Neural cell (in vitro differentiated cells): ENCODE measurements at regions not wholly inside any gene's neighbourhood (a gene's known extent, or its start where the extent isn't known, plus 50 kb on each side); places are given as distances from the start of the nearest gene placed in this dataset.

Source experiments
- H2AFZ ChIP-seq: fragments of 200-600, 300-800 bp; sonication (generic), shearing (Covaris generic); 2 replicates; pipeline ENCODE4 v1.6.0; 2014; ENCODE audit warnings: low read depth, mild to moderate bottlenecking, antibody characterized with exemption, low read length, moderate library complexity
- H3F3A ChIP-seq: fragments of 200-600 bp; shearing (Covaris generic); 2 replicates; pipeline ENCODE4 v1.6.1; 2016; ENCODE audit warnings: mild to moderate bottlenecking, moderate library complexity, mixed read lengths, antibody characterized with exemption, low read length; ENCODE audit not compliant: insufficient read depth, poor library complexity, severe bottlenecking
- H3K27ac ChIP-seq: fragments of 200-600, 300-800 bp; sonication (generic), shearing (Covaris generic); 2 replicates; pipeline ENCODE4 v1.5.1; 2014; ENCODE audit warnings: mild to moderate bottlenecking, low read length, moderate library complexity
- H3K27me3 ChIP-seq: fragments of 300-800, 200-600 bp; sonication (generic), shearing (Covaris generic); 2 replicates; pipeline ENCODE4 v1.6.0; 2014; ENCODE audit warnings: mild to moderate bottlenecking, low read depth, low read length, moderate library complexity; ENCODE audit not compliant: insufficient read depth
- H3K36me3 ChIP-seq: fragments of 300-800, 200-600 bp; sonication (generic), shearing (Covaris generic); 2 replicates; pipeline ENCODE4 v1.5.1; 2014; ENCODE audit warnings: mild to moderate bottlenecking, antibody characterized with exemption, low read length, moderate library complexity; ENCODE audit not compliant: insufficient read depth
- H3K4me2 ChIP-seq: fragments of 300-800, 200-600 bp; sonication (generic), shearing (Covaris generic); 2 replicates; pipeline ENCODE4 v1.6.0; 2014; ENCODE audit warnings: mild to moderate bottlenecking, low read length
- H3K4me3 ChIP-seq: fragments of 300-800, 200-600 bp; sonication (generic), shearing (Covaris generic); 2 replicates; pipeline ENCODE4 v1.5.1; 2014; ENCODE audit warnings: mild to moderate bottlenecking, low read length, moderate library complexity
- H3K79me2 ChIP-seq: fragments of 200-600 bp; shearing (Covaris generic); replicated peaks from 2 replicates; pipeline ENCODE4 v1.6.0; 2014; ENCODE audit warnings: mild to moderate bottlenecking, low read length, moderate library complexity; ENCODE audit not compliant: insufficient read depth
- H3K9ac ChIP-seq: fragments of 300-800, 200-600 bp; sonication (generic), shearing (Covaris generic); 2 replicates; pipeline ENCODE4 v1.6.1; 2016; ENCODE audit warnings: mild to moderate bottlenecking, low read length, mixed read lengths
- H3K9me2 ChIP-seq: fragments of 200-600 bp; shearing (Covaris generic); 2 replicates; pipeline ENCODE4 v1.6.1; 2016; ENCODE audit warnings: mild to moderate bottlenecking, low read length, mixed read lengths; ENCODE audit not compliant: insufficient read depth
- H3K9me3 ChIP-seq: fragments of 200-600, 300-800 bp; sonication (generic), shearing (Covaris generic); 2 replicates; pipeline ENCODE4 v1.6.1; 2016; ENCODE audit warnings: mild to moderate bottlenecking, mixed run types, low read length, moderate library complexity, mixed read lengths
- H4K20me1 ChIP-seq: fragments of 200-600 bp; shearing (Covaris generic); 2 replicates; pipeline ENCODE4 v1.6.1; 2016; ENCODE audit warnings: mild to moderate bottlenecking, mixed run types; ENCODE audit not compliant: insufficient read depth
- CTCF ChIP-seq: fragments of 450-650 bp; IDR thresholded peaks from 2 replicates; pipeline ENCODE4 v1.5.1; 2014; ENCODE audit warnings: antibody characterized with exemption, mild to moderate bottlenecking, moderate library complexity; ENCODE audit not compliant: poor library complexity, severe bottlenecking
- EP300 ChIP-seq: fragments of 450-650 bp; conservative IDR thresholded peaks from 2 replicates; pipeline ENCODE4 v1.6.1; 2014; ENCODE audit warnings: antibody characterized with exemption, mild to moderate bottlenecking, moderate library complexity; ENCODE audit not compliant: poor library complexity, severe bottlenecking
- EZH2 ChIP-seq: fragments of 200-600, 300-800 bp; shearing (Covaris generic), sonication (generic); IDR thresholded peaks from 2 replicates; pipeline ENCODE4 v1.6.1; 2014; ENCODE audit warnings: antibody characterized with exemption, low read length, borderline replicate concordance, mild to moderate bottlenecking; ENCODE audit not compliant: insufficient read depth, poor library complexity, severe bottlenecking
- MXI1 ChIP-seq: fragments of 450-650 bp; conservative IDR thresholded peaks from 2 replicates; pipeline ENCODE4 v1.6.1; 2014; ENCODE audit warnings: antibody characterized with exemption, mild to moderate bottlenecking; ENCODE audit not compliant: poor library complexity, severe bottlenecking
- POLR2AphosphoS5 ChIP-seq: IDR thresholded peaks from 2 replicates; pipeline ENCODE4 v1.6.1; 2012
- RAD21 ChIP-seq: fragments of 450-650 bp; conservative IDR thresholded peaks from 2 replicates; pipeline ENCODE4 v1.6.1; 2014; ENCODE audit warnings: antibody characterized with exemption, mild to moderate bottlenecking, moderate library complexity
- REST ChIP-seq: IDR thresholded peaks from 2 replicates; pipeline ENCODE4 v1.6.1; 2012; ENCODE audit warnings: borderline replicate concordance
- SMC3 ChIP-seq: fragments of 450-650 bp; conservative IDR thresholded peaks from 2 replicates; pipeline ENCODE4 v1.6.1; 2014; ENCODE audit warnings: antibody characterized with exemption, mild to moderate bottlenecking, moderate library complexity; ENCODE audit not compliant: poor library complexity
- TAF1 ChIP-seq: IDR thresholded peaks from 2 replicates; pipeline ENCODE4 v1.6.1; 2012; ENCODE audit warnings: low read depth

GRCh38 chr11:13107544-13108044, 98.5 kb downstream of the RASSF10 start:
- Histone ChIP-seq H3K9me3 (no peaks in the 10 kb centered on the region), H3K4me3 (no peak overlapping the region), H4K20me1 (no peaks in the 10 kb centered on the region), H3K9me2 (no peaks in the 10 kb centered on the region), H3K36me3 (no peaks in the 10 kb centered on the region), H3F3A (no peaks in the 10 kb centered on the region), H3K9ac (no peak overlapping the region), H2AFZ (no peak overlapping the region), H3K27me3 (no peaks in the 10 kb centered on the region), H3K27ac (no peak overlapping the region), H3K4me2 (no peak overlapping the region), H3K79me2 (no peaks in the 10 kb centered on the region)
- TF ChIP-seq REST (no peak), CTCF (no peak), EZH2 (no peak), MXI1 (no peak), SMC3 (no peak), RAD21 (no peak), EP300 (no peak), TAF1 (no peak), POLR2AphosphoS5 (no peak)

GRCh38 chr11:13108416-13108815, 99.3 kb downstream of the RASSF10 start:
- no peak overlapping the region for H3K9ac ChIP-seq
- no peak overlapping the region for H2AFZ ChIP-seq
- H3K9me2 ChIP-seq: no peaks in the 10 kb centered on the region
- no peak overlapping the region for H3K27ac ChIP-seq
- no peak overlapping the region for H3K4me2 ChIP-seq
- TF ChIP-seq REST (no peak), MXI1 (no peak), EP300 (no peak), RAD21 (no peak), TAF1 (no peak), SMC3 (no peak), POLR2AphosphoS5 (no peak), EZH2 (no peak), CTCF (no peak)
- H3K36me3 ChIP-seq: no peaks in the 10 kb centered on the region
- H3K9me3 ChIP-seq: no peaks in the 10 kb centered on the region
- no peaks in the 10 kb centered on the region for H3K27me3 ChIP-seq
- H3K79me2 ChIP-seq: no peaks in the 10 kb centered on the region
- H4K20me1 ChIP-seq: no peaks in the 10 kb centered on the region
- no peaks in the 10 kb centered on the region for H3F3A ChIP-seq
- no peak overlapping the region for H3K4me3 ChIP-seq
